CD4-positive, CD25-positive, alpha-beta regulatory T cell (primary cell): ENCODE measurements at regions not wholly inside any gene's neighbourhood (a gene's known extent, or its start where the extent isn't known, plus 50 kb on each side); places are given as distances from the start of the nearest gene placed in this dataset.
"Not testable (repeated sequence)": the region's sequence is repeated elsewhere in the genome, so short reads cannot be mapped to it uniquely, and the experiment has no call there.

Experiments used
- ATAC-seq, 2 donors: fragments of 150-1000 bp; cut with Tn5 transposase; one replicate each; pipeline ENCODE4 v1.10.0; 2021; ENCODE audit warnings: low read depth in 2 of 2, moderate number of reproducible peaks in 2 of 2, moderate library complexity in 1 of 2
- DNase-seq, 3 donors: peaks; one replicate each; pipeline versions ENCODE4 v3.0.0 to v3.0.0-alpha.2; 2012 to 2022; ENCODE audit warnings: mixed read lengths in 1 of 3
- H3K27ac ChIP-seq: one replicate; pipeline ENCODE4 v1.7.0; 2013; ENCODE audit warnings: mild to moderate bottlenecking, low read length; ENCODE audit not compliant: insufficient read depth, poor library complexity, severe bottlenecking
- H3K27me3 ChIP-seq: one replicate; pipeline ENCODE4 v1.7.0; 2013; ENCODE audit warnings: low read length; ENCODE audit not compliant: control insufficient read depth, insufficient read depth
- H3K36me3 ChIP-seq: one replicate; pipeline ENCODE4 v1.7.0; 2013; ENCODE audit warnings: mild to moderate bottlenecking, low read length, moderate library complexity; ENCODE audit not compliant: control insufficient read depth, insufficient read depth
- H3K4me1 ChIP-seq: 2 replicates; pipeline ENCODE4 v1.7.0; 2013; ENCODE audit warnings: mild to moderate bottlenecking, low read length; ENCODE audit not compliant: insufficient read depth, control insufficient read depth, poor library complexity, severe bottlenecking
- H3K4me3 ChIP-seq: one replicate; pipeline ENCODE4 v1.7.0; 2013; ENCODE audit warnings: low read depth, mild to moderate bottlenecking, low read length, moderate library complexity
- H3K9me3 ChIP-seq, 2 experiments: 1 replicate in 1 of 2; 2 replicates in 1 of 2; pipeline ENCODE4 v1.7.0; 2013; ENCODE audit warnings: low read length in 2 of 2, mild to moderate bottlenecking in 1 of 2, moderate library complexity in 1 of 2; ENCODE audit not compliant: control insufficient read depth in 2 of 2
- H3K27ac Mint-ChIP-seq, 3 donors: one replicate each; pipeline ENCODE4 v1.8.0; 2020 to 2022; ENCODE audit warnings: mild to moderate bottlenecking in 3 of 3, mixed read lengths in 3 of 3, moderate library complexity in 2 of 3
- H3K27me3 Mint-ChIP-seq: one replicate; pipeline ENCODE4 v1.8.0; 2022; ENCODE audit warnings: mild to moderate bottlenecking, mixed read lengths
- H3K36me3 Mint-ChIP-seq: one replicate; pipeline ENCODE4 v1.8.0; 2020; ENCODE audit warnings: mixed read lengths
- H3K4me1 Mint-ChIP-seq, 4 donors: one replicate each; pipeline ENCODE4 v1.8.0; 2020 to 2022; ENCODE audit warnings: mixed read lengths in 4 of 4, mild to moderate bottlenecking in 1 of 4
- H3K4me3 Mint-ChIP-seq, 4 donors: one replicate each; pipeline ENCODE4 v1.8.0; 2020 to 2022; ENCODE audit warnings: mild to moderate bottlenecking in 4 of 4, mixed read lengths in 4 of 4, moderate library complexity in 3 of 4
- H3K9me3 Mint-ChIP-seq, 7 donors: one replicate each; pipeline ENCODE4 v1.8.0; 2020 to 2022; ENCODE audit warnings: mixed read lengths in 7 of 7, mild to moderate bottlenecking in 3 of 7, moderate library complexity in 2 of 7

GRCh38 chr6:147693181-147693580 lies 184.7 kb downstream of the SAMD5 start:
- Histone ChIP-seq H3K4me1 (no peaks in the 10 kb centered on the region), H3K27me3 (no peaks in the 10 kb centered on the region), H3K27ac (no peak overlapping the region), H3K4me3 (no peak overlapping the region), H3K36me3 (no peaks in the 10 kb centered on the region), H3K9me3 (no peaks in the 10 kb centered on the region)
- peaks cover 5% of the 10 kb centered on the region for H3K27me3 Mint-ChIP-seq
- no peaks in the 10 kb centered on the region for H3K4me1 Mint-ChIP-seq
- peaks cover 0 to 2% (median 0%) of the 10 kb centered on the region in 7 donors for H3K9me3 Mint-ChIP-seq
- no peak for DNase-seq
- H3K4me3 Mint-ChIP-seq, result no peak overlapping the region
- ATAC-seq, result no peak
- no peak overlapping the region for H3K27ac Mint-ChIP-seq
- H3K36me3 Mint-ChIP-seq, result no peaks in the 10 kb centered on the region

- H3K9me3 ChIP-seq, H3K36me3 Mint-ChIP-seq, H3K27me3 ChIP-seq, DNase-seq, H3K27ac Mint-ChIP-seq, H3K4me3 Mint-ChIP-seq, H3K9me3 Mint-ChIP-seq, H3K4me3 ChIP-seq, ATAC-seq, H3K27me3 Mint-ChIP-seq, H3K36me3 ChIP-seq, H3K27ac ChIP-seq, H3K4me1 Mint-ChIP-seq, H3K4me1 ChIP-seq: not testable (repeated sequence)
Measured at GRCh38 chr6:147694556-147694955, 186.1 kb downstream of the SAMD5 start.

- H3K9me3 Mint-ChIP-seq, result peaks cover 0 to 4% (median 0%) of the 10 kb centered on the region in 7 donors
- Histone ChIP-seq H3K36me3 (no peaks in the 10 kb centered on the region), H3K27ac (no peak overlapping the region), H3K4me1 (no peaks in the 10 kb centered on the region), H3K27me3 (no peaks in the 10 kb centered on the region), H3K4me3 (no peak overlapping the region), H3K9me3 (no peaks in the 10 kb centered on the region)
- H3K27ac Mint-ChIP-seq, result no peak overlapping the region
- no peaks in the 10 kb centered on the region for H3K36me3 Mint-ChIP-seq
- H3K27me3 Mint-ChIP-seq, result peaks cover 5% of the 10 kb centered on the region
- ATAC-seq (no peak), DNase-seq (no peak)
- no peaks in the 10 kb centered on the region for H3K4me1 Mint-ChIP-seq
- no peak overlapping the region for H3K4me3 Mint-ChIP-seq
Measured at GRCh38 chr6:147695819-147696218, 187.3 kb downstream of the SAMD5 start.

GRCh38 chr6:147699140-147699539 lies 190.7 kb downstream of the SAMD5 start:
- no peak for ATAC-seq
- no peak for DNase-seq
- no peaks in the 10 kb centered on the region for H3K4me1 Mint-ChIP-seq
- Histone ChIP-seq H3K36me3 (no peaks in the 10 kb centered on the region), H3K4me1 (no peaks in the 10 kb centered on the region), H3K27ac (no peak overlapping the region), H3K27me3 (no peaks in the 10 kb centered on the region), H3K9me3 (no peaks in the 10 kb centered on the region), H3K4me3 (no peak overlapping the region)
- no peaks in the 10 kb centered on the region for H3K36me3 Mint-ChIP-seq
- H3K4me3 Mint-ChIP-seq, result no peak overlapping the region
- H3K9me3 Mint-ChIP-seq, result peaks cover 0 to 4% (median 0%) of the 10 kb centered on the region in 7 donors
- H3K27ac Mint-ChIP-seq, result no peak overlapping the region
- H3K27me3 Mint-ChIP-seq, result peaks cover 5% of the 10 kb centered on the region

- Mint-ChIP-seq H3K27me3 (peaks cover 5% of the 10 kb centered on the region), H3K4me1 (no peaks in the 10 kb centered on the region), H3K9me3 (peaks cover 0 to 4% (median 0%) of the 10 kb centered on the region in 7 donors), H3K36me3 (no peaks in the 10 kb centered on the region), H3K27ac (no peak overlapping the region), H3K4me3 (no peak overlapping the region)
- H3K27me3 ChIP-seq, result no peaks in the 10 kb centered on the region
- no peaks in the 10 kb centered on the region for H3K4me1 ChIP-seq
- H3K4me3 ChIP-seq, result no peak overlapping the region
- no peaks in the 10 kb centered on the region for H3K36me3 ChIP-seq
- ATAC-seq, result no peak
- DNase-seq, result no peak
- H3K9me3 ChIP-seq, result no peaks in the 10 kb centered on the region
- no peak overlapping the region for H3K27ac ChIP-seq
Measured at GRCh38 chr6:147699637-147700036, 191.1 kb downstream of the SAMD5 start.

- Histone ChIP-seq H3K9me3 (no peaks in the 10 kb centered on the region), H3K4me1 (no peaks in the 10 kb centered on the region), H3K36me3 (no peaks in the 10 kb centered on the region), H3K4me3 (no peak overlapping the region), H3K27me3 (no peaks in the 10 kb centered on the region), H3K27ac (no peak overlapping the region)
- ATAC-seq, result no peak
- Mint-ChIP-seq H3K27me3 (peaks cover 5% of the 10 kb centered on the region), H3K27ac (no peak overlapping the region), H3K4me1 (no peaks in the 10 kb centered on the region), H3K9me3 (peaks cover 0 to 4% (median 0%) of the 10 kb centered on the region in 7 donors), H3K4me3 (no peak overlapping the region), H3K36me3 (no peaks in the 10 kb centered on the region)
- DNase-seq, result no peak
Measured at GRCh38 chr6:147700436-147701209, 192.1 kb downstream of the SAMD5 start.

GRCh38 chr6:147704691-147705090 lies 196.2 kb downstream of the SAMD5 start:
- ATAC-seq, result no peak

GRCh38 chr6:147707524-147707923 lies 199.0 kb downstream of the SAMD5 start:
- H3K4me3 Mint-ChIP-seq, result no peak overlapping the region
- H3K36me3 Mint-ChIP-seq, result no peaks in the 10 kb centered on the region
- Histone ChIP-seq H3K4me1 (no peaks in the 10 kb centered on the region), H3K4me3 (no peak overlapping the region), H3K36me3 (no peaks in the 10 kb centered on the region), H3K27ac (no peak overlapping the region), H3K9me3 (no peaks in the 10 kb centered on the region), H3K27me3 (no peaks in the 10 kb centered on the region)
- H3K27me3 Mint-ChIP-seq, result peaks cover 5% of the 10 kb centered on the region
- H3K9me3 Mint-ChIP-seq, result peaks cover 0 to 3% (median 0%) of the 10 kb centered on the region in 7 donors
- DNase-seq (no peak), ATAC-seq (no peak)
- no peaks in the 10 kb centered on the region for H3K4me1 Mint-ChIP-seq
- H3K27ac Mint-ChIP-seq, result no peak overlapping the region

More at GRCh38 chr6:147704691-147705090, 196.2 kb downstream of the SAMD5 start:
- Histone ChIP-seq H3K36me3 (no peaks in the 10 kb centered on the region), H3K27me3 (no peaks in the 10 kb centered on the region), H3K27ac (no peak overlapping the region), H3K9me3 (no peaks in the 10 kb centered on the region), H3K4me1 (no peaks in the 10 kb centered on the region), H3K4me3 (no peak overlapping the region)
- no peak for DNase-seq
- no peaks in the 10 kb centered on the region for H3K36me3 Mint-ChIP-seq
- no peak overlapping the region for H3K27ac Mint-ChIP-seq
- H3K9me3 Mint-ChIP-seq, result peaks cover 0 to 2% (median 0%) of the 10 kb centered on the region in 7 donors
- no peak overlapping the region for H3K4me3 Mint-ChIP-seq
- no peaks in the 10 kb centered on the region for H3K4me1 Mint-ChIP-seq
- H3K27me3 Mint-ChIP-seq, result peaks cover 5% of the 10 kb centered on the region
